ENCODE measurements at regions not wholly inside any gene's neighbourhood (a gene's known extent, or its start where the extent isn't known, plus 50 kb on each side); places are given as distances from the start of the nearest gene placed in this dataset.

GRCh38 chr13:32907211-32907610, 109.0 kb upstream of the KL start:
- CTCF ChIA-PET, result interaction anchor here (1.3 kb wide), 1 partner anchor 110 kb away, joined by 4 read pairs; no protein-coding TSS in a partner anchor
- Histone ChIP-seq H3K9ac (ENCODE audit: control insufficient read depth, insufficient read depth, low read length) (no peak overlapping the region), H3K4me2 (ENCODE audit: control insufficient read depth, insufficient read depth) (no peak overlapping the region), H2AFZ (ENCODE audit: control insufficient read depth, low read depth, low read length) (no peak overlapping the region), H3K27me3 (replicated peaks in 1 of 2; ENCODE audit: control insufficient read depth in 2 of 2, insufficient read depth in 2 of 2, low read length in 1 of 2) (no peaks in the 10 kb centered on the region), H3K36me3 (ENCODE audit: control insufficient read depth in 2 of 2, insufficient read depth in 2 of 2, low read length in 1 of 2) (no peaks in the 10 kb centered on the region), H3K79me2 (ENCODE audit: control insufficient read depth, insufficient read depth, low read length) (no peaks in the 10 kb centered on the region), H3K4me1 (ENCODE audit: control insufficient read depth, insufficient read depth, low read length) (peaks cover 9% of the 10 kb centered on the region), H3K27ac (ENCODE audit: control insufficient read depth, insufficient read depth) (no peak overlapping the region), H3K4me3 (no peak overlapping the region), H4K20me1 (ENCODE audit: control insufficient read depth, insufficient read depth) (no peaks in the 10 kb centered on the region), H3K9me3 (replicated peaks; ENCODE audit: control insufficient read depth, insufficient read depth, low read length) (no peaks in the 10 kb centered on the region)
- RAD21 ChIA-PET (ENCODE audit: unreplicated experiment), result no interaction called here
- in situ Hi-C loops (cut with MboI), result no loop called here
- ATAC-seq, result no peak
- POLR2A ChIA-PET, result no interaction called here
- TF ChIP-seq ELK1 (IDR thresholded peaks at IDR 0.05; ENCODE audit: low read depth, low read length) (no peak), CEBPZ (IDR thresholded peaks at IDR 0.05; ENCODE audit: low read depth, low read length) (no peak), HSF1 (IDR thresholded peaks at IDR 0.05; ENCODE audit: low read depth, low read length) (no peak), BRCA1 (IDR thresholded peaks at IDR 0.05; ENCODE audit: low read depth, low read length) (no peak), ZNF217 (IDR thresholded peaks at IDR 0.05) (no peak), EP300 (IDR thresholded peaks at IDR 0.05; ENCODE audit: borderline replicate concordance in 1 of 2, control insufficient read depth in 1 of 2, low read depth in 2 of 2, low read length in 2 of 2) (no peak), NFXL1 (IDR thresholded peaks at IDR 0.05; ENCODE audit: borderline replicate concordance) (no peak), SPI1 (IDR thresholded peaks at IDR 0.05; ENCODE audit: borderline replicate concordance, insufficient read depth, low read depth, low read length) (no peak), CBX3 (IDR thresholded peaks at IDR 0.05; ENCODE audit: borderline replicate concordance, low read depth) (no peak), CEBPB (IDR thresholded peaks at IDR 0.05; ENCODE audit: borderline replicate concordance in 1 of 2, low read depth in 2 of 2, low read length in 2 of 2) (no peak), HCFC1 (IDR thresholded peaks at IDR 0.05; ENCODE audit: low read length) (no peak)
- no TSS peak for BruUV-seq (replicated peaks)
- DNase-seq (ENCODE audit: low read depth, low spot score), result no peak
- WGBS (ENCODE audit: insufficient coverage, insufficient replicate concordance, low lambda C conversion rate, missing lambda C conversion rate), result 52% methylated on average over 1 of the region's 1 CpG
- intact Hi-C loops (cut with micrococcal nuclease; ENCODE audit: unreplicated experiment), result loop anchor here (5.0 kb wide), 2 partner anchors 135 to 635 kb away; no protein-coding TSS in a partner anchor
- no peak for FAIRE-seq
- SMC1A ChIA-PET (ENCODE audit: uncharacterized antibody, unreplicated experiment), result interaction anchor here (1.3 kb wide), 1 partner anchor 169 kb away, joined by 3 read pairs; no protein-coding TSS in a partner anchor
